ENCODE measurements at regions not wholly inside any gene's neighbourhood (a gene's known extent, or its start where the extent isn't known, plus 50 kb on each side); places are given as distances from the start of the nearest gene placed in this dataset.

DNA sequence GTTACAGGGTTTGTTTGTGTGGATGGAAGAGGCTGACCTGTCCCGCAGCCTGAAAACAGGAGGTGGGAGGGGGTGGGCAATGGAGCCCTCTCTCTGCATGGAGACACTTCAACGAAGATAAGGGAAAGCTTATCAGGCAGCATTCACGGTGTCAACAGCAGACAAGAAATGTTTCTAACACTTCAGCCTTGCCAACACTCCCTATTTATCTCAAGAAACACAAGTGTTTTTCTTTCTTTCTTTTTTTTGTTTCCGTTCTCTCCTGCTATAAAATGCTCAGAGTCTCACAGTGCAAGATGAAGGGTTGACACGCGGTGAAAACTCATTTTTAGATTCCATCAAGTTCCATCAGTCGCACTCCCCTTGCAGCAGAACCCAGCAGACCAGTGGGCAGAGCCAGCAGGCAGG, 594.4 kb downstream of the MATN1 start:
- no peaks in the 10 kb centered on the region for H3K27me3 ChIP-seq (ENCODE audit: low read length)
- no peak overlapping the region for H3K4me2 ChIP-seq (ENCODE audit: low read depth, low read length, poor library complexity, severe bottlenecking)
- no peaks in the 10 kb centered on the region for H3K79me2 ChIP-seq (ENCODE audit: low read length)
- H2AFZ ChIP-seq (ENCODE audit: low read length): no peak overlapping the region
- H3K9ac ChIP-seq (ENCODE audit: low read length): no peak overlapping the region
- no peaks in the 10 kb centered on the region for H3K36me3 ChIP-seq (ENCODE audit: insufficient read depth, low read length)
- H4K20me1 ChIP-seq (ENCODE audit: insufficient read depth, low read depth, low read length): no peaks in the 10 kb centered on the region
- no peaks in the 10 kb centered on the region for H3K4me1 ChIP-seq (ENCODE audit: low read length)
- DNase-seq: no peak
- H3K9me2 ChIP-seq (replicated peaks; ENCODE audit: insufficient read depth, low read length): no peaks in the 10 kb centered on the region
- no peak overlapping the region for H3K27ac ChIP-seq (ENCODE audit: low read length)
- no peaks in the 10 kb centered on the region for H3K9me3 ChIP-seq (ENCODE audit: low read length)
- H3K4me3 ChIP-seq (ENCODE audit: low read length): no peak overlapping the region

DNA sequence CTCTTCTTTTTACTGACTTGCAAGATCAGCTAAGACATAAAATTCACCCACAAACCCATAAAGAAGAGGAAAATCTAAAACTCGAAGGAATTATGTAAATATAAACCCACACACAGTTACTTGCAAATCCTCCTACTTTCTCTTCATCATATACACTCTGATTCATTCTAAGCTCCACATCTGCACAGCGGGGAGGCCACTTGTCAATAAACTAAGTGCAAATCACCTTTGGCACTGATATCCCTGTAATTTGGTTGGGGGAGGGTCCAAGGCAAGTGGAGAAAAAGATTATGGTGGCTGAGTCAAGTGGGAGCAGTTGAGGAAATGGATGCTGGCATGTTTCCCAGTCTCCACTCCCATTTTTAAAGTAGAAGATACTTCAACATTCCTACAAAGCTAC, 596.5 kb downstream of the MATN1 start:
- Histone ChIP-seq H3K4me2 (ENCODE audit: low read depth, low read length, poor library complexity, severe bottlenecking) (no peak overlapping the region), H2AFZ (ENCODE audit: low read length) (no peak overlapping the region), H3K9me2 (replicated peaks; ENCODE audit: insufficient read depth, low read length) (no peaks in the 10 kb centered on the region), H3K79me2 (ENCODE audit: low read length) (no peaks in the 10 kb centered on the region), H3K27me3 (ENCODE audit: low read length) (no peaks in the 10 kb centered on the region), H3K4me1 (ENCODE audit: low read length) (peaks cover 7% of the 10 kb centered on the region), H3K27ac (ENCODE audit: low read length) (no peak overlapping the region), H3K9ac (ENCODE audit: low read length) (no peak overlapping the region), H3K9me3 (ENCODE audit: low read length) (no peaks in the 10 kb centered on the region), H4K20me1 (ENCODE audit: insufficient read depth, low read depth, low read length) (no peaks in the 10 kb centered on the region), H3K36me3 (ENCODE audit: insufficient read depth, low read length) (no peaks in the 10 kb centered on the region), H3K4me3 (ENCODE audit: low read length) (no peak overlapping the region)
- DNase-seq: no peak

DNA sequence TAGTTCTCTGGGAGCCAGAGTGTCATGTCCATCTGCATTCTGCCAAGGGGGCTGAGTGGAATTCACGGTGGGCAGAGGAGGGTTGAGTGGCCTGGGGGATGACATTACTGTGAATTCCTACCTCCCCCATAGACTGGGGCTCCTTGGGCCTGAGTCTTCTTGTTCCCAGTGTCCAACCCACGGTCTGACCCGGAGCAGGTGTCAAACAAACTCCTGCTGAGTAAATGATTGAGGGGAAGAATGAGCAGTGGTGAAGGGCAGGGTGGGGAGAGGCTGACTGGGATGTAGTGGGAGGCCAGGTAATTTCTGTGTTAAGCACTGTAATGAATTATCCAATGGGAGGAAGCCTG, 597.6 kb downstream of the MATN1 start:
- no peak overlapping the region for H2AFZ ChIP-seq (ENCODE audit: low read length)
- no peaks in the 10 kb centered on the region for H3K27me3 ChIP-seq (ENCODE audit: low read length)
- no peak overlapping the region for H3K27ac ChIP-seq (ENCODE audit: low read length)
- H3K4me2 ChIP-seq (ENCODE audit: low read depth, low read length, poor library complexity, severe bottlenecking): no peak overlapping the region
- H3K79me2 ChIP-seq (ENCODE audit: low read length): no peaks in the 10 kb centered on the region
- H3K9me2 ChIP-seq (replicated peaks; ENCODE audit: insufficient read depth, low read length): no peaks in the 10 kb centered on the region
- no peak for DNase-seq
- no peak overlapping the region for H3K4me3 ChIP-seq (ENCODE audit: low read length)
- H3K9ac ChIP-seq (ENCODE audit: low read length): no peak overlapping the region
- peaks cover 7% of the 10 kb centered on the region for H3K4me1 ChIP-seq (ENCODE audit: low read length)
- no peaks in the 10 kb centered on the region for H3K36me3 ChIP-seq (ENCODE audit: insufficient read depth, low read length)
- H4K20me1 ChIP-seq (ENCODE audit: insufficient read depth, low read depth, low read length): no peaks in the 10 kb centered on the region
- no peaks in the 10 kb centered on the region for H3K9me3 ChIP-seq (ENCODE audit: low read length)

DNA sequence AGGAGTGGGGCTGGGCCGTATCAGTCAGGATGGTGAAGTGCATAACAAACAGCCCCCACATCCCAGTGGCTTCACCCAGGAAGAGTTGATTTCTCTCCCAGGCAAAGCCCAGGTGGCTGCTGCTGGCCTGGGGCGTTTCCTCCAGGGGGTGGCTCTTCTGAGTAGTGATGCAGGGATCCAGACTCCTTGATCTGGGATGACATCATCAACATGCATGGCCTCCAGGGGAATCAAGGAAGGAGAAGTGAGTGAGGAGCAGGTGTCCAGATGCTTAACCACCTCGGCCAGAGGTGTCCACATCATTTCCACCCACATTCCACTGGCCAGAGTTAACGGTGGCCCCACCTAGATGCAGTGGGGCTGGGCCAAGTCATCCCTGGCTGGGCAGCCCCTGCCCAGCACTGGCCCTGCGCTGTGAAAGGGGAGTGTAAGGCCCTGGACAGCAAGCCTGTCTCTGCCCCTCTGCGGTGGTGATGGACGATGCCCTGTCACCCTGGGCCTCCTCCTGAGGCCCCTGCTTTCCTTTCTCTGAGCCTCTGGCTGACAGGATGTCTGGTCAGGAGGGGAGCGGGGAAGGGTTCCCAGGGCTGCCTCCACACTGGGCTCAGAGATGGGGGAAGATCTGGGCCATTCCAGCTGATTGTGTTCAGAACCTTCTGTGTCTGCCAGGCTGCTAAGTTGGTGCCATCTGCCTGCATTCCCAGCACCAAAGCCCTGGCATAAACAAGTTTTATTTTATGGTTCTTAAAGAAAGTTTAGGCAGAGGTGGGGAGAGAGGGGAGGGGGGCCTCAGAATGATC, 598.2 kb downstream of the MATN1 start:
- no peaks in the 10 kb centered on the region for H3K27me3 ChIP-seq (ENCODE audit: low read length)
- no peak overlapping the region for H3K4me2 ChIP-seq (ENCODE audit: low read depth, low read length, poor library complexity, severe bottlenecking)
- peaks cover 7% of the 10 kb centered on the region for H3K4me1 ChIP-seq (ENCODE audit: low read length)
- H4K20me1 ChIP-seq (ENCODE audit: insufficient read depth, low read depth, low read length): no peaks in the 10 kb centered on the region
- H3K9me3 ChIP-seq (ENCODE audit: low read length): no peaks in the 10 kb centered on the region
- H3K27ac ChIP-seq (ENCODE audit: low read length): no peak overlapping the region
- H3K9me2 ChIP-seq (replicated peaks; ENCODE audit: insufficient read depth, low read length): no peaks in the 10 kb centered on the region
- no peak overlapping the region for H2AFZ ChIP-seq (ENCODE audit: low read length)
- no peaks in the 10 kb centered on the region for H3K36me3 ChIP-seq (ENCODE audit: insufficient read depth, low read length)
- no peak overlapping the region for H3K9ac ChIP-seq (ENCODE audit: low read length)
- no peaks in the 10 kb centered on the region for H3K79me2 ChIP-seq (ENCODE audit: low read length)
- no peak for DNase-seq
- no peak overlapping the region for H3K4me3 ChIP-seq (ENCODE audit: low read length)

DNA sequence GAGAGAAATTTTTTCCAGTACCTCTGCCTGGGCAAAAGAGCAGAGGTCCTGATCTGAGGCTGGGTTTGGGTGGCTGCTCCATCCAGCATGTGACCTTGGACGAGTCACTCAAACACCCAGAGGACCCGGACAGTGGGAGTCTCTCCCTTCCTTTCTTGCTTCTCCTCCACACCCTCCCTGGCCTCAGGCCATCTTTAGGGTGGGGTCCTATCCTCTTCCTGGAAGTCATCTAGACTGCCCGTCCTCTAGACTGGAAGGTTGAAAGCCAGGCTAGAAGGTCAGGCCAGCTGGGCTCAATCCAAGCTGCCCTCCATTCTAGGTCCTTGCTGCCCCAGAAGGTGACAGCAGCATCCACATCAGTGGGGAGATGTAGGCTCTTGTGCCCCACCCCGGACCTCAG, 599.5 kb downstream of the MATN1 start:
- Histone ChIP-seq H3K4me3 (ENCODE audit: low read length) (no peak overlapping the region), H3K79me2 (ENCODE audit: low read length) (no peaks in the 10 kb centered on the region), H4K20me1 (ENCODE audit: insufficient read depth, low read depth, low read length) (no peaks in the 10 kb centered on the region), H3K4me1 (ENCODE audit: low read length) (peaks cover 7% of the 10 kb centered on the region), H3K27me3 (ENCODE audit: low read length) (no peaks in the 10 kb centered on the region), H3K9ac (ENCODE audit: low read length) (no peak overlapping the region), H3K27ac (ENCODE audit: low read length) (no peak overlapping the region), H2AFZ (ENCODE audit: low read length) (no peak overlapping the region), H3K9me3 (ENCODE audit: low read length) (no peaks in the 10 kb centered on the region), H3K9me2 (replicated peaks; ENCODE audit: insufficient read depth, low read length) (no peaks in the 10 kb centered on the region), H3K4me2 (ENCODE audit: low read depth, low read length, poor library complexity, severe bottlenecking) (no peak overlapping the region), H3K36me3 (ENCODE audit: insufficient read depth, low read length) (no peaks in the 10 kb centered on the region)
- no peak for DNase-seq

DNA sequence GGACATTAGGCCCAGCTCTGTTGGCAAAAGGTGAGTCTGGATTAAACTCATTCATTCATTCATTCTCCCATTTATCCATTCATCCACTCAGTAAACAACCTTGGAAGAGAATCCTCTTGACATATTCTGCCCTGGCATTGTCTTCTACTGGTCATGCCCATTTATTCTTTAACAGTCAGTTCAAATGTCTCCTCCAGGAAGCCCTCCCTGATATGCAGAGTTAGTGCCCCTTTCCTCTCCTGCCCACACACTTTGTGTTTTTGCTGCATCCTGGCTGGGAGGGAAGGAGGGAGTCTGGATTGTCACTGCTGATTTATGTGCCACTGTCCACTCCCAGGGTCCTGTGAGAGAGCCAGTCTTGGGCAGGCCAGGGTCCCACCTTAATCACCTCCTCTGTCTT, 600.3 kb downstream of the MATN1 start:
- Histone ChIP-seq H3K9me2 (replicated peaks; ENCODE audit: insufficient read depth, low read length) (no peaks in the 10 kb centered on the region), H3K4me3 (ENCODE audit: low read length) (no peak overlapping the region), H3K27me3 (ENCODE audit: low read length) (no peaks in the 10 kb centered on the region), H3K36me3 (ENCODE audit: insufficient read depth, low read length) (no peaks in the 10 kb centered on the region), H3K79me2 (ENCODE audit: low read length) (no peaks in the 10 kb centered on the region), H3K9me3 (ENCODE audit: low read length) (no peaks in the 10 kb centered on the region), H3K9ac (ENCODE audit: low read length) (no peak overlapping the region), H3K4me1 (ENCODE audit: low read length) (peaks cover 7% of the 10 kb centered on the region), H3K4me2 (ENCODE audit: low read depth, low read length, poor library complexity, severe bottlenecking) (no peak overlapping the region), H3K27ac (ENCODE audit: low read length) (no peak overlapping the region), H2AFZ (ENCODE audit: low read length) (no peak overlapping the region), H4K20me1 (ENCODE audit: insufficient read depth, low read depth, low read length) (no peaks in the 10 kb centered on the region)
- no peak for DNase-seq

DNA sequence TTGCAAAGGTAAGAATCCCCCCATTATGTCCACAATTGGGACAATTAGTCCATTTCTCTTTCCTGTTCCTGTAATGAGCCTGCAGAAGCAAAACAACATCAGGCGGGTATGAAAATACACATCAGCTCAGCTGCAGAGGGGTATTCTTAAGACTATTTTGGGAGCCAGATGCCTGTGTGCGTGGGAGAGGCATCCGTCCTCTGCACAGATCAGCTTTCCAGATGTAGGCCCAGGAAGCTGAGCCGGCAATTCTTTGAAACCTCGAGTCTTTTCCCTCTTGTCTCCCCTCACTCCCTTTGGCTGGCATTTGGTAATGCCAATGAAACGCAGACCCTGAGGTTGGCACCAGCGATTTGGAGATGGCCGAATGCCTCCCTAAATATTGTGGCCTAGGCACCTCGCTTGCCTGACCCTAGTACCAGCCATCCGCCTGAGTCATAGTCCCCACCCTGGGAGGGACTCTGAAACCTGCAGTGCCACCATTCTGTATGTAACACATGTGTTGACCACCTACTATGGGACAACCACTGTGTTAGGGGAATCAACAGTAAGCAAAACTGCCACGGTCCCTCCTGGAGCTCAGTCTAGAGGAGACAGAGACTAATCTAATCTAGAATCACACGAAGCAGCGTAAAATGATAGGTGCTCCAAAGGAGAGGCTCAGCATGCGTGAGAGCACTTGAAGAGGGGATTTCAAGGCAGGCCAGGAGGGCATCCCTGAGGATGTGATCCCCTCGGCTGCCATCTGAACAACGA, 603.0 kb downstream of the MATN1 start:
- Histone ChIP-seq H3K27ac (ENCODE audit: low read length) (no peak overlapping the region), H3K9me3 (ENCODE audit: low read length) (no peaks in the 10 kb centered on the region), H3K79me2 (ENCODE audit: low read length) (no peaks in the 10 kb centered on the region), H3K27me3 (ENCODE audit: low read length) (no peaks in the 10 kb centered on the region), H4K20me1 (ENCODE audit: insufficient read depth, low read depth, low read length) (no peaks in the 10 kb centered on the region), H3K36me3 (ENCODE audit: insufficient read depth, low read length) (no peaks in the 10 kb centered on the region), H2AFZ (ENCODE audit: low read length) (no peak overlapping the region), H3K4me1 (ENCODE audit: low read length) (peaks cover 7% of the 10 kb centered on the region), H3K9ac (ENCODE audit: low read length) (no peak overlapping the region), H3K4me3 (ENCODE audit: low read length) (no peak overlapping the region), H3K4me2 (ENCODE audit: low read depth, low read length, poor library complexity, severe bottlenecking) (no peak overlapping the region), H3K9me2 (replicated peaks; ENCODE audit: insufficient read depth, low read length) (no peaks in the 10 kb centered on the region)
- DNase-seq: no peak

DNA sequence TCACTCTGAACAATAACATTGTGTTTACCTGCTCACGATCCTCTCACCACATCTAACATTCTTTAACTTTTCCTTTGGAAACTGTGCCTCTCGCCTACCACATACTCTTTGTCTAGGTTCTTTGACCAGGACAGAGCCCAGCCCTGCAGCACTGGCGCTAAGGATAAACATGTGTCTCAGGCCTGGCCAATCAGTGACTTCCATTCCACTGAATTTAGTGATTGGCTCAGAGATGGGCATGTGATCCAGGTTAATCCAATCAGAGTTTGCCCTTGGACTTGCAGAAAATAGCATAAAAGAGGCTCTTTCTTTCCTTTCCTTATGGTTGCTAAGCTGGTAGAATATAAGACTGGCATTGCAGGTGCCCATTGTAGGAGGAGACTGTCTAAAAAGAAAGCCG, 605.7 kb downstream of the MATN1 start:
- no peaks in the 10 kb centered on the region for H4K20me1 ChIP-seq (ENCODE audit: insufficient read depth, low read depth, low read length)
- peaks cover 7% of the 10 kb centered on the region for H3K4me1 ChIP-seq (ENCODE audit: low read length)
- H2AFZ ChIP-seq (ENCODE audit: low read length): no peak overlapping the region
- H3K9me2 ChIP-seq (replicated peaks; ENCODE audit: insufficient read depth, low read length): no peaks in the 10 kb centered on the region
- no peak overlapping the region for H3K4me3 ChIP-seq (ENCODE audit: low read length)
- no peak overlapping the region for H3K9ac ChIP-seq (ENCODE audit: low read length)
- no peak overlapping the region for H3K4me2 ChIP-seq (ENCODE audit: low read depth, low read length, poor library complexity, severe bottlenecking)
- no peaks in the 10 kb centered on the region for H3K27me3 ChIP-seq (ENCODE audit: low read length)
- no peaks in the 10 kb centered on the region for H3K79me2 ChIP-seq (ENCODE audit: low read length)
- no peaks in the 10 kb centered on the region for H3K9me3 ChIP-seq (ENCODE audit: low read length)
- DNase-seq: peak; percentile 66
- H3K27ac ChIP-seq (ENCODE audit: low read length): no peak overlapping the region
- no peaks in the 10 kb centered on the region for H3K36me3 ChIP-seq (ENCODE audit: insufficient read depth, low read length)
